ENCODE measurements at regions not wholly inside any gene's neighbourhood (a gene's known extent, or its start where the extent isn't known, plus 50 kb on each side); places are given as distances from the start of the nearest gene placed in this dataset.
"Not testable (repeated sequence)": the region's sequence is repeated elsewhere in the genome, so short reads cannot be mapped to it uniquely, and the experiment has no call there.

GRCh38 chr12:59374783-59375182 is 221.0 kb upstream of the SLC16A7 start:
- Histone ChIP-seq H3K27me3 (ENCODE audit: insufficient read depth, low read length) (no peaks in the 10 kb centered on the region), H2AFZ (ENCODE audit: low read depth, low read length) (no peak overlapping the region), H3K36me3 (ENCODE audit: insufficient read depth, low read length) (no peaks in the 10 kb centered on the region), H3K4me1 (ENCODE audit: insufficient read depth, low read length) (no peaks in the 10 kb centered on the region), H3K9me3 (ENCODE audit: low read length) (no peaks in the 10 kb centered on the region), H3K4me3 (ENCODE audit: low read length) (no peak overlapping the region)

- no peak overlapping the region for H2AFZ ChIP-seq (ENCODE audit: low read depth, low read length)
- H3K9me3 ChIP-seq (ENCODE audit: low read length) = no peaks in the 10 kb centered on the region
- H3K36me3 ChIP-seq (ENCODE audit: insufficient read depth, low read length) = no peaks in the 10 kb centered on the region
- H3K4me3 ChIP-seq (ENCODE audit: low read length) = no peak overlapping the region
- H3K27me3 ChIP-seq (ENCODE audit: insufficient read depth, low read length) = no peaks in the 10 kb centered on the region
- no peaks in the 10 kb centered on the region for H3K4me1 ChIP-seq (ENCODE audit: insufficient read depth, low read length)
These were observed 222.9 kb upstream of the SLC16A7 start for GRCh38 chr12:59372956-59373355.

- H3K9me3 ChIP-seq (ENCODE audit: low read length) = no peaks in the 10 kb centered on the region
- no peaks in the 10 kb centered on the region for H3K36me3 ChIP-seq (ENCODE audit: insufficient read depth, low read length)
- H2AFZ ChIP-seq (ENCODE audit: low read depth, low read length) = no peak overlapping the region
- H3K4me1 ChIP-seq (ENCODE audit: insufficient read depth, low read length) = no peaks in the 10 kb centered on the region
- no peaks in the 10 kb centered on the region for H3K27me3 ChIP-seq (ENCODE audit: insufficient read depth, low read length)
- no peak overlapping the region for H3K4me3 ChIP-seq (ENCODE audit: low read length)
These were observed 224.9 kb upstream of the SLC16A7 start for GRCh38 chr12:59370933-59371332.

GRCh38 chr12:59365133-59365532 is 230.7 kb upstream of the SLC16A7 start:
- no peaks in the 10 kb centered on the region for H3K36me3 ChIP-seq (ENCODE audit: insufficient read depth, low read length)
- no peaks in the 10 kb centered on the region for H3K9me3 ChIP-seq (ENCODE audit: low read length)
- H3K4me3 ChIP-seq (ENCODE audit: low read length) = no peak overlapping the region
- no peaks in the 10 kb centered on the region for H3K4me1 ChIP-seq (ENCODE audit: insufficient read depth, low read length)
- H3K27me3 ChIP-seq (ENCODE audit: insufficient read depth, low read length) = no peaks in the 10 kb centered on the region
- no peak overlapping the region for H2AFZ ChIP-seq (ENCODE audit: low read depth, low read length)

- Histone ChIP-seq H3K36me3 (ENCODE audit: insufficient read depth, low read length) (no peaks in the 10 kb centered on the region), H3K9me3 (ENCODE audit: low read length) (no peaks in the 10 kb centered on the region), H3K27me3 (ENCODE audit: insufficient read depth, low read length) (no peaks in the 10 kb centered on the region), H3K4me3 (ENCODE audit: low read length) (no peak overlapping the region), H2AFZ (ENCODE audit: low read depth, low read length) (no peak overlapping the region), H3K4me1 (ENCODE audit: insufficient read depth, low read length) (peaks cover 4% of the 10 kb centered on the region)
These were observed 238.0 kb upstream of the SLC16A7 start for GRCh38 chr12:59357811-59358210.

- H3K27me3 ChIP-seq (ENCODE audit: insufficient read depth, low read length); H3K4me3 ChIP-seq (ENCODE audit: low read length); H2AFZ ChIP-seq (ENCODE audit: low read depth, low read length); H3K36me3 ChIP-seq (ENCODE audit: insufficient read depth, low read length); H3K4me1 ChIP-seq (ENCODE audit: insufficient read depth, low read length); H3K9me3 ChIP-seq (ENCODE audit: low read length): not testable (repeated sequence)
These were observed 249.6 kb upstream of the SLC16A7 start for GRCh38 chr12:59346248-59346647.

GRCh38 chr12:59345406-59345805 is 250.4 kb upstream of the SLC16A7 start:
- no peaks in the 10 kb centered on the region for H3K27me3 ChIP-seq (ENCODE audit: insufficient read depth, low read length)
- H3K4me1 ChIP-seq (ENCODE audit: insufficient read depth, low read length) = no peaks in the 10 kb centered on the region
- H3K9me3 ChIP-seq (ENCODE audit: low read length) = no peaks in the 10 kb centered on the region
- no peak overlapping the region for H3K4me3 ChIP-seq (ENCODE audit: low read length)
- no peak overlapping the region for H2AFZ ChIP-seq (ENCODE audit: low read depth, low read length)
- H3K36me3 ChIP-seq (ENCODE audit: insufficient read depth, low read length) = no peaks in the 10 kb centered on the region

- no peaks in the 10 kb centered on the region for H3K4me1 ChIP-seq (ENCODE audit: insufficient read depth, low read length)
- H3K4me3 ChIP-seq (ENCODE audit: low read length) = no peak overlapping the region
- H3K36me3 ChIP-seq (ENCODE audit: insufficient read depth, low read length) = no peaks in the 10 kb centered on the region
- H3K27me3 ChIP-seq (ENCODE audit: insufficient read depth, low read length) = no peaks in the 10 kb centered on the region
- H2AFZ ChIP-seq (ENCODE audit: low read depth, low read length) = no peak overlapping the region
- no peaks in the 10 kb centered on the region for H3K9me3 ChIP-seq (ENCODE audit: low read length)
These were observed 251.6 kb upstream of the SLC16A7 start for GRCh38 chr12:59344224-59344623.

GRCh38 chr12:59329462-59329861 is 266.4 kb upstream of the SLC16A7 start:
- no peak overlapping the region for H2AFZ ChIP-seq (ENCODE audit: low read depth, low read length)
- H3K4me3 ChIP-seq (ENCODE audit: low read length) = no peak overlapping the region

GRCh38 chr12:59328395-59329075 is 267.3 kb upstream of the SLC16A7 start:
- H3K36me3 ChIP-seq (ENCODE audit: insufficient read depth, low read length); H3K4me3 ChIP-seq (ENCODE audit: low read length); H3K9me3 ChIP-seq (ENCODE audit: low read length); H3K4me1 ChIP-seq (ENCODE audit: insufficient read depth, low read length); H3K27me3 ChIP-seq (ENCODE audit: insufficient read depth, low read length); H2AFZ ChIP-seq (ENCODE audit: low read depth, low read length): not testable (repeated sequence)

More at GRCh38 chr12:59329462-59329861, 266.4 kb upstream of the SLC16A7 start:
- H3K27me3 ChIP-seq (ENCODE audit: insufficient read depth, low read length) = no peaks in the 10 kb centered on the region
- H3K4me1 ChIP-seq (ENCODE audit: insufficient read depth, low read length) = no peaks in the 10 kb centered on the region
- no peaks in the 10 kb centered on the region for H3K36me3 ChIP-seq (ENCODE audit: insufficient read depth, low read length)
- H3K9me3 ChIP-seq (ENCODE audit: low read length) = no peaks in the 10 kb centered on the region

- not testable (repeated sequence) for H3K4me1 ChIP-seq (ENCODE audit: insufficient read depth, low read length); H3K36me3 ChIP-seq (ENCODE audit: insufficient read depth, low read length); H3K4me3 ChIP-seq (ENCODE audit: low read length); H3K9me3 ChIP-seq (ENCODE audit: low read length); H3K27me3 ChIP-seq (ENCODE audit: insufficient read depth, low read length); H2AFZ ChIP-seq (ENCODE audit: low read depth, low read length)
These were observed 269.4 kb upstream of the SLC16A7 start for GRCh38 chr12:59326457-59326856.

GRCh38 chr12:59322473-59322872 is 273.4 kb upstream of the SLC16A7 start:
- no peak overlapping the region for H3K4me3 ChIP-seq (ENCODE audit: low read length)
- H3K27me3 ChIP-seq (ENCODE audit: insufficient read depth, low read length) = no peaks in the 10 kb centered on the region
- no peaks in the 10 kb centered on the region for H3K36me3 ChIP-seq (ENCODE audit: insufficient read depth, low read length)
- no peaks in the 10 kb centered on the region for H3K4me1 ChIP-seq (ENCODE audit: insufficient read depth, low read length)
- no peak overlapping the region for H2AFZ ChIP-seq (ENCODE audit: low read depth, low read length)
- H3K9me3 ChIP-seq (ENCODE audit: low read length) = no peaks in the 10 kb centered on the region

GRCh38 chr12:59321278-59321677 is 274.6 kb upstream of the SLC16A7 start:
- Histone ChIP-seq H3K9me3 (ENCODE audit: low read length) (no peaks in the 10 kb centered on the region), H3K4me3 (ENCODE audit: low read length) (no peak overlapping the region), H2AFZ (ENCODE audit: low read depth, low read length) (no peak overlapping the region), H3K4me1 (ENCODE audit: insufficient read depth, low read length) (no peaks in the 10 kb centered on the region), H3K36me3 (ENCODE audit: insufficient read depth, low read length) (no peaks in the 10 kb centered on the region), H3K27me3 (ENCODE audit: insufficient read depth, low read length) (no peaks in the 10 kb centered on the region)

GRCh38 chr12:59320112-59320511 is 275.7 kb upstream of the SLC16A7 start:
- Histone ChIP-seq H3K4me1 (ENCODE audit: insufficient read depth, low read length) (no peaks in the 10 kb centered on the region), H3K36me3 (ENCODE audit: insufficient read depth, low read length) (no peaks in the 10 kb centered on the region)

More at GRCh38 chr12:59320112-59320511, 275.7 kb upstream of the SLC16A7 start:
- no peak overlapping the region for H3K4me3 ChIP-seq (ENCODE audit: low read length)
- H3K9me3 ChIP-seq (ENCODE audit: low read length) = no peaks in the 10 kb centered on the region
- no peaks in the 10 kb centered on the region for H3K27me3 ChIP-seq (ENCODE audit: insufficient read depth, low read length)
- no peak overlapping the region for H2AFZ ChIP-seq (ENCODE audit: low read depth, low read length)

Data from neuron (in vitro differentiated cells).